ENCODE measurements at regions not wholly inside any gene's neighbourhood (a gene's known extent, or its start where the extent isn't known, plus 50 kb on each side); places are given as distances from the start of the nearest gene placed in this dataset.

- no peak for DNase-seq
Measured at GRCh38 chr10:8568401-8568800, 513.9 kb downstream of the GATA3 start.

- no peak for DNase-seq
Measured at GRCh38 chr10:8575620-8576019, 521.1 kb downstream of the GATA3 start.

GRCh38 chr10:8576281-8576680, 521.8 kb downstream of the GATA3 start:
- DNase-seq = no peak

GRCh38 chr10:8576911-8577310, 522.4 kb downstream of the GATA3 start:
- no peak for DNase-seq

- no peak for DNase-seq
Measured at GRCh38 chr10:8577686-8578085, 523.2 kb downstream of the GATA3 start.

- no peak for DNase-seq
Measured at GRCh38 chr10:8581521-8582225, 527.2 kb downstream of the GATA3 start.

GRCh38 chr10:8583096-8583495, 528.6 kb downstream of the GATA3 start:
- no peak for DNase-seq

- DNase-seq = no peak
Measured at GRCh38 chr10:8584666-8585065, 530.2 kb downstream of the GATA3 start.

- no peak for DNase-seq
Measured at GRCh38 chr10:8586504-8586903, 532.0 kb downstream of the GATA3 start.

- DNase-seq = no peak
Measured at GRCh38 chr10:8588135-8588534, 533.6 kb downstream of the GATA3 start.

- no peak for DNase-seq
Measured at GRCh38 chr10:8590518-8590917, 536.0 kb downstream of the GATA3 start.

GRCh38 chr10:8591640-8592039, 537.2 kb downstream of the GATA3 start:
- DNase-seq = no peak

GRCh38 chr10:8594176-8594575, 539.7 kb downstream of the GATA3 start:
- no peak for DNase-seq

GRCh38 chr10:8594711-8595110, 540.2 kb downstream of the GATA3 start:
- DNase-seq = no peak

GRCh38 chr10:8595140-8595539, 540.7 kb downstream of the GATA3 start:
- no peak for DNase-seq

GRCh38 chr10:8596929-8597472, 542.5 kb downstream of the GATA3 start:
- no peak for DNase-seq

GRCh38 chr10:8600192-8600591, 545.7 kb downstream of the GATA3 start:
- DNase-seq = no peak

- no peak for DNase-seq
Measured at GRCh38 chr10:8602821-8603220, 548.3 kb downstream of the GATA3 start.

GRCh38 chr10:8614054-8614565, 559.6 kb downstream of the GATA3 start:
- DNase-seq = no peak

- DNase-seq = no peak
Measured at GRCh38 chr10:8615118-8615517, 560.6 kb downstream of the GATA3 start.

- no peak for DNase-seq
Measured at GRCh38 chr10:8616166-8616565, 561.7 kb downstream of the GATA3 start.

- DNase-seq = no peak
Measured at GRCh38 chr10:8617792-8618191, 563.3 kb downstream of the GATA3 start.

- DNase-seq = no peak
Measured at GRCh38 chr10:8618834-8619233, 564.3 kb downstream of the GATA3 start.

- no peak for DNase-seq
Measured at GRCh38 chr10:8628351-8628750, 573.9 kb downstream of the GATA3 start.

- DNase-seq = no peak
Measured at GRCh38 chr10:8633909-8634308, 579.4 kb downstream of the GATA3 start.
